ENCODE measurements at regions not wholly inside any gene's neighbourhood (a gene's known extent, or its start where the extent isn't known, plus 50 kb on each side); places are given as distances from the start of the nearest gene placed in this dataset.

GRCh38 chr16:64437706-64438324, 684.0 kb downstream of the CDH11 start:
- TF ChIP-seq CTCF (IDR thresholded peaks at IDR 0.05), result no peak

GRCh38 chr16:64434526-64435069, 687.3 kb downstream of the CDH11 start:
- Histone ChIP-seq H3K4me3 (no peak overlapping the region), H3K27ac (no peak overlapping the region)
- TF ChIP-seq CTCF (IDR thresholded peaks at IDR 0.05), result no peak
- no peak for DNase-seq (ENCODE audit: low spot score)

More at GRCh38 chr16:64437706-64438324, 684.0 kb downstream of the CDH11 start:
- Histone ChIP-seq H3K27ac (no peak overlapping the region), H3K4me3 (no peak overlapping the region)
- no peak for DNase-seq (ENCODE audit: low spot score)

DNA sequence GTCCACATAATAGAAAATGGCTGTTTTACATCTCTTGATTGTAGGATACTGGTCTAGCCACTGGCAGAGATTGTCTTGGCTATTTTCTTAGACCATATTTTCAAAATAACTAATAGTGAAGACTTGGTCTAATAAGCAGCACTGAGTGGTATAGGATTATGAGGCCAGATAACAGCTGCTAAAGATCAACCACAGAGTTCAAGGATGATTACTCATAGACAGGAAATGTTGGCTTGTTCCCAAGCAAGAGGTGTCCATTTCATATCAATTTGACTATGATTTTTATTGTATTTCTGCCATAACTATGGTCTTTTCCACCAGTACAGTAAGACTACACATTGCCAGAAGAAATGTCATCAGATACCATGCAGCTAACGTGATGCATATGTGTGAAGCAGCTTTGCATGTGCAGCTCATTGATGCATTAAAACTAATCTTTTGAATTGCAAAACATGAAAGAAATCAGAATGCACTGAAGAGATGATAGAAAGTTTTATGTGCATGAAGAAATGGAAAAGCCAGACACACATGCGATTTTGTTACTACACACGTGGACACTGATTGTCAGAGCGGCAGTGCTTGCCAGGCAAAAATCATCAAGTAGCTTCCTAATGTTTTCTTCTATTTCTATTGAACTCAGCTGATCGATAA, 693.3 kb downstream of the CDH11 start:
- H3K27ac ChIP-seq, result no peak overlapping the region
- H3K4me3 ChIP-seq, result no peak overlapping the region
- DNase-seq (ENCODE audit: low spot score), result no peak
- TF ChIP-seq CTCF (IDR thresholded peaks at IDR 0.05), result no peak

DNA sequence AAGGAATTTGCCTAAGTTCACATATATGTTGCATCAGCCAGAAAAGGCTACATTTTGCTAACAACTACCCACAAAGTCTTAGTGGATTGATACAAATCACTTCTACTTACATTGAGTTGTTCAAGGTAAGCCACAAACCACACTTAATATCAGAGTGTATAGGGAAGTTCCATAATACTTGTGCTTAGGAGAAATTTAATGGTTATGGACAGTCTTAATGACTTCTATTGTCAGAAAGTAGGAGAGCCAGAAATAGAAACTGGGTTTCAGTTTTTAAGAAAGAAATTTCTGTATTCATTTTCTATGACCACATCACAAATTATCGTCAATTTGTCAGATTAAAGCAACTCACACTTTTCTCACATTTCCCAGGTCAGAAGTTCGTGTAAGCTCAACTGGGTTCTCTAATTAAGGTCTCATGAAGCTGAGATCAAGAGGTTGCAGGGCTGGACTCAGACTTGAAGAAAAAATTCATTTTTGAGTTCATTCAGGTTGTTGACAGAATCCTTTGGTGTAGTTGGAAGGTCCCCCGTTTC, 695.7 kb downstream of the CDH11 start:
- no peak for DNase-seq (ENCODE audit: low spot score)
- TF ChIP-seq CTCF (IDR thresholded peaks at IDR 0.05), result no peak
- Histone ChIP-seq H3K4me3 (no peak overlapping the region), H3K27ac (no peak overlapping the region)

- Histone ChIP-seq H3K27ac (no peak overlapping the region), H3K4me3 (no peak overlapping the region)
- no peak for DNase-seq (ENCODE audit: low spot score)
- no peak for TF ChIP-seq CTCF (IDR thresholded peaks at IDR 0.05)
Observed at GRCh38 chr16:64425381-64425780, 696.5 kb downstream of the CDH11 start.

- H3K4me3 ChIP-seq, result no peak overlapping the region
Observed at GRCh38 chr16:64422259-64422658, 699.6 kb downstream of the CDH11 start.

More at GRCh38 chr16:64422259-64422658, 699.6 kb downstream of the CDH11 start:
- no peak for DNase-seq (ENCODE audit: low spot score)
- no peak for TF ChIP-seq CTCF (IDR thresholded peaks at IDR 0.05)
- no peak overlapping the region for H3K27ac ChIP-seq
